ENCODE measurements at regions not wholly inside any gene's neighbourhood (a gene's known extent, or its start where the extent isn't known, plus 50 kb on each side); places are given as distances from the start of the nearest gene placed in this dataset.

DNA sequence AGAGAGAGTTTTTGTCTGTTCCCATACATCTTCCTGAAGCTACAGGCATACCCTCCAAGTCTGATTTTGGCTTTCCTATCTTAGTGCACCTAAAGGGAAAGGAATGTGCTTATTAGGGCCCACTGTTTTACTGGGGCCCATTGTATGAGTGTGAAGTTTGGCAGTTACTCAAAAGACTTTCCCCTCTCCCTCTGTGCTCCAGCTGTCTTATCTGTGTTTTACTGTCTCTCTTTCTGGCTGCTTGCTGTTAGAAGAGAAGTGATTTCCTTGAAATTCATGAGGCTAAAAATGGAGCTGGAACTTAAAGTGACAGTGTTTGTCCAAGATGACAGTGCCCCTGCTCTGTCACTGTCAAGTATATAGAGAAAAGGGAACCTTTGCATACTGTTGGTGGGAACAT lies 436.2 kb downstream of the OCA2 start:
- no peak overlapping the region for H3K4me2 ChIP-seq (ENCODE audit: low read length)
- no peak overlapping the region for H2AFZ ChIP-seq
- TF ChIP-seq, protein P1, sequence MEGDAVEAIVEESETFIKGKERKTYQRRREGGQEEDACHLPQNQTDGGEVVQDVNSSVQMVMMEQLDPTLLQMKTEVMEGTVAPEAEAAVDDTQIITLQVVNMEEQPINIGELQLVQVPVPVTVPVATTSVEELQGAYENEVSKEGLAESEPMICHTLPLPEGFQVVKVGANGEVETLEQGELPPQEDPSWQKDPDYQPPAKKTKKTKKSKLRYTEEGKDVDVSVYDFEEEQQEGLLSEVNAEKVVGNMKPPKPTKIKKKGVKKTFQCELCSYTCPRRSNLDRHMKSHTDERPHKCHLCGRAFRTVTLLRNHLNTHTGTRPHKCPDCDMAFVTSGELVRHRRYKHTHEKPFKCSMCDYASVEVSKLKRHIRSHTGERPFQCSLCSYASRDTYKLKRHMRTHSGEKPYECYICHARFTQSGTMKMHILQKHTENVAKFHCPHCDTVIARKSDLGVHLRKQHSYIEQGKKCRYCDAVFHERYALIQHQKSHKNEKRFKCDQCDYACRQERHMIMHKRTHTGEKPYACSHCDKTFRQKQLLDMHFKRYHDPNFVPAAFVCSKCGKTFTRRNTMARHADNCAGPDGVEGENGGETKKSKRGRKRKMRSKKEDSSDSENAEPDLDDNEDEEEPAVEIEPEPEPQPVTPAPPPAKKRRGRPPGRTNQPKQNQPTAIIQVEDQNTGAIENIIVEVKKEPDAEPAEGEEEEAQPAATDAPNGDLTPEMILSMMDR (IDR thresholded peaks at IDR 0.05) = no peak
- no peaks in the 10 kb centered on the region for H3K36me3 ChIP-seq (ENCODE audit: control insufficient read depth, insufficient read depth, low read length)
- no peak overlapping the region for H3K27ac ChIP-seq
- no peaks in the 10 kb centered on the region for H3K27me3 ChIP-seq (ENCODE audit: control insufficient read depth, insufficient read depth, low read length)
- no peaks in the 10 kb centered on the region for H3K4me1 ChIP-seq
- H3K9me3 ChIP-seq (ENCODE audit: control insufficient read depth, low read length) = no peaks in the 10 kb centered on the region
- H3K79me2 ChIP-seq = no peaks in the 10 kb centered on the region
- H3K4me3 ChIP-seq (ENCODE audit: low read depth, low read length) = no peak overlapping the region
- no peak overlapping the region for H3K9ac ChIP-seq

DNA sequence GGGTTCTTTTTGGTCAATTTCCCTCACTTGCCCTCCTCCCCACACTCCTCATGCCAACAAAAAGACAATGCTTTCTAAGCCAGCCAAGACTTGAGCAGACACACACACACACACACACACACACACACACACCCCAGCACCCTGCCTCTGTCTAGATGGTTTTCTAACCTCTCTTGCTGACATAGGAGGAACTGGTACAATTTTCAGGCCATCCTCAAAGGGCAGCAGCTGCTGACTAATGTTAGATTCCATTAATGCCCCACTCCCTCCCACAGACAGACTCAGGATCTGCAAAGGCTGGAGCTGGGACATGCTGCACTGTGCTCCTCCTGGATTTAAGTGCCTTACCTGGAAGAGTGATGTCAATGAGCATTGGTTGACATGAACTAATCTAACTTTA lies 438.4 kb downstream of the OCA2 start:
- Histone ChIP-seq H3K4me3 (ENCODE audit: low read depth, low read length) (no peak overlapping the region), H3K9me3 (ENCODE audit: control insufficient read depth, low read length) (no peaks in the 10 kb centered on the region), H2AFZ (no peak overlapping the region), H3K9ac (no peak overlapping the region), H3K27me3 (ENCODE audit: control insufficient read depth, insufficient read depth, low read length) (no peaks in the 10 kb centered on the region), H3K36me3 (ENCODE audit: control insufficient read depth, insufficient read depth, low read length) (no peaks in the 10 kb centered on the region), H3K4me2 (ENCODE audit: low read length) (no peak overlapping the region), H3K4me1 (no peaks in the 10 kb centered on the region), H3K27ac (no peak overlapping the region), H3K79me2 (no peaks in the 10 kb centered on the region)
- TF ChIP-seq, protein P1 (IDR thresholded peaks at IDR 0.05) = no peak

DNA sequence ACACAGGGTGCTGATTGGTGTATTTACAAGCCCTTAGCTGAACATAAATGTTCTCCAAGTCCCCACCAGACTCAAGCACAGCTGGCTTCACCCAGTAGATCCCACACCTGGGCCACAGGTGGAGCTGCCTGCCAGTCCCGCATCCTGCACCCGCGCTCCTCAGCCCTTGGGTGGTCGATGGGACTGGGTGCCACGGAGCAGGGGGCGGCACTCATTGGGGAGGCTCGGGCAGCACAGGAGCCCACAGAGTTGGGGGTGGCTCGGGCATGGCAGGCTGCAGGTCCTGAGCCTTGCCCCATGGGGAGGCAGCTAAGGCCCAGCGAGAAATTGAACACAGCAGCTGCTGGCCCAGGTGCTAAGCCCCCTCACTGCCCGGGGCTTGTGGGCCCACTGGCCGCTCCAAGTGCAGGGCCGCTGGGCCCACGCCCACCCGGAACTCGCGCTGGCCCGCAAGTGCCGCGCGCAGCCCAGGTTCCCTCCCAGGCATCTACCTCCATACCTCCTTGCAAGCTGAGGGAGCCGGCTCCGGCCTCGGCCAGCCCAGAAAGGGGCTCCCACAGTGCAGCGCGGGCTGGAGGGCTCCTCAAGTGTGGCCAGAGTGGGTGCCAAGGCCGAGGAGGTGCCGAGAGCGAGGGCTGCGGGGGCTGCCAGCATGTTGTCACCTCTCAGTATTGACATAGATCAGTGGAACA lies 442.7 kb downstream of the OCA2 start:
- no peak overlapping the region for H3K4me3 ChIP-seq (ENCODE audit: low read depth, low read length)
- H3K79me2 ChIP-seq = no peaks in the 10 kb centered on the region
- no peak overlapping the region for H3K9ac ChIP-seq
- TF ChIP-seq, protein P1 (IDR thresholded peaks at IDR 0.05) = no peak
- no peak overlapping the region for H3K27ac ChIP-seq
- no peaks in the 10 kb centered on the region for H3K27me3 ChIP-seq (ENCODE audit: control insufficient read depth, insufficient read depth, low read length)
- no peak overlapping the region for H3K4me2 ChIP-seq (ENCODE audit: low read length)
- H3K36me3 ChIP-seq (ENCODE audit: control insufficient read depth, insufficient read depth, low read length) = no peaks in the 10 kb centered on the region
- no peaks in the 10 kb centered on the region for H3K4me1 ChIP-seq
- no peaks in the 10 kb centered on the region for H3K9me3 ChIP-seq (ENCODE audit: control insufficient read depth, low read length)
- H2AFZ ChIP-seq = no peak overlapping the region

DNA sequence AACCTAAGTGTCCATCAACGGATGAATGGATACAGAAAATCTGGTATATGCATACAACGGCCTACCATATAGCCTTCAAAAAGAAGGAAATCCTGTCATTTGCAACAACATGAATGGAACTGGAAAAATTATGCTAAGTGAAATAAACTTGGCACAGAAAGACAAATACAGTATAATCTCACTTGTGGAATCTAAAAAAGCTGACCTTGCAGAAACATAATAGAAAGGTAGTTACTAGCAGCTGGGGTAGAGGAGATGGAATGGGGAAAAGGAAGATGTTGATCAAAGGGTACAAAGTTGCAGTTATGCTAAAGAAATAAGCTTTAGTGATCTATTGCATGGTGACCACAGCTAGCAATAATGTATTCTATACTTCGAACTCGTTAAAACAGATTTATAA lies 444.1 kb downstream of the OCA2 start:
- Histone ChIP-seq H3K4me3 (ENCODE audit: low read depth, low read length) (no peak overlapping the region), H3K27me3 (ENCODE audit: control insufficient read depth, insufficient read depth, low read length) (no peaks in the 10 kb centered on the region), H3K4me1 (no peaks in the 10 kb centered on the region), H3K27ac (no peak overlapping the region), H3K9me3 (ENCODE audit: control insufficient read depth, low read length) (no peaks in the 10 kb centered on the region), H3K79me2 (no peaks in the 10 kb centered on the region), H3K9ac (no peak overlapping the region), H3K36me3 (ENCODE audit: control insufficient read depth, insufficient read depth, low read length) (no peaks in the 10 kb centered on the region), H3K4me2 (ENCODE audit: low read length) (no peak overlapping the region), H2AFZ (no peak overlapping the region)
- TF ChIP-seq, protein P1 (IDR thresholded peaks at IDR 0.05) = no peak

DNA sequence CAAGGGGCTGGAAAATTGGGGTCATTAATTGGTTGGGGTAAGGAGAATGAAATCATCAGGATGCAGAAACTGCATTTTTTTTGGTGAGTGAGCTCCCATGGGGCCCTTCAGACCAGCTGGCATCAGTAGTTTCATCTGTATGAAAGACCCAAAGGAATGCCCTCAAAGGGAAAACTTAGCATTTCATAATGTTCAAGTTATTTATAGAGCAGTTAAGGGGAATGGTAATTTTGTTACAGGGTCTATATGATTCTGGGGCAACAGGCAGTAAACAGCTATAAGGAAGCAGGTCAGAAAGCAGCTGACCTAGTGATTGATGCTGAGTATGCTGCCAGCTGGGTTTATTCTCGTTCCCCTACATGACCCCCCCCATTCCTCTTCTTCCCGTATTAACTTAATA lies 448.9 kb downstream of the OCA2 start:
- Histone ChIP-seq H3K4me3 (ENCODE audit: low read depth, low read length) (no peak overlapping the region), H3K27ac (no peak overlapping the region), H3K4me2 (ENCODE audit: low read length) (no peak overlapping the region), H3K27me3 (ENCODE audit: control insufficient read depth, insufficient read depth, low read length) (no peaks in the 10 kb centered on the region), H3K79me2 (no peaks in the 10 kb centered on the region), H2AFZ (no peak overlapping the region), H3K9ac (no peak overlapping the region), H3K36me3 (ENCODE audit: control insufficient read depth, insufficient read depth, low read length) (no peaks in the 10 kb centered on the region), H3K4me1 (no peaks in the 10 kb centered on the region), H3K9me3 (ENCODE audit: control insufficient read depth, low read length) (no peaks in the 10 kb centered on the region)
- TF ChIP-seq, protein P1 (IDR thresholded peaks at IDR 0.05) = no peak
